HCT116 (cell line): ENCODE measurements at regions not wholly inside any gene's neighbourhood (a gene's known extent, or its start where the extent isn't known, plus 50 kb on each side); places are given as distances from the start of the nearest gene placed in this dataset.

ENCODE experiments used
- ATAC-seq: fragments of 200-7000 bp; cut with Tn5 transposase; 2 replicates; pipeline ENCODE4 v1.9.1; 2020; ENCODE audit warnings: mild to moderate bottlenecking, moderate library complexity
- BruUV-seq: library from RNA; stranded (reverse); fragments of 400-500 nt; replicated peaks from 2 replicates; lab custom pipeline; 2021; lab: Mats Ljungman, UMichigan
- CTCF ChIA-PET: fragments of 300-600 bp; sonication (Branson Sonifier 250); formaldehyde crosslinking; loops from one replicate; lab custom pipeline; 2021; ENCODE audit warnings: antibody characterized with exemption; lab: Charles Lee
- POLR2A ChIA-PET: fragments of 300-600, 350-600 bp; sonication (Branson Sonifier 250); formaldehyde crosslinking; loops from one replicate; lab custom pipeline; 2021; ENCODE audit warnings: antibody characterized with exemption; lab: Charles Lee
- RAD21 ChIA-PET, 2 experiments: fragments of 300-600 bp; sonication (Branson Sonifier 250); formaldehyde crosslinking; loops; one replicate each; lab custom pipeline; 2023; ENCODE audit warnings: low total read pairs in 2 of 2; ENCODE audit not compliant: uncharacterized antibody in 2 of 2, unreplicated experiment in 2 of 2, low non-redundant PET in 1 of 2; lab: Charles Lee
- DNase-seq: peaks from one replicate; pipeline ENCODE4 v3.0.0-alpha.2; 2010; ENCODE audit warnings: low read depth, low spot score
- H2AFZ ChIP-seq: fragments of 200-600 bp; shearing (Covaris generic), sonication (generic); 2 replicates; pipeline ENCODE4 v1.6.1; 2017; ENCODE audit warnings: low read depth, mixed run types, mixed read lengths, antibody characterized with exemption, low read length; ENCODE audit not compliant: poor library complexity, severe bottlenecking
- H3K27ac ChIP-seq: 2 replicates; pipeline ENCODE4 v1.5.1; 2012; ENCODE audit warnings: low read depth, low read length
- H3K27me3 ChIP-seq: fragments of 200-600 bp; sonication (generic); 2 replicates; pipeline ENCODE4 v1.6.1; 2016; ENCODE audit warnings: mixed run types, low read length, mixed read lengths; ENCODE audit not compliant: insufficient read depth
- H3K36me3 ChIP-seq, 2 experiments: fragments of 200-500 bp in 1 of 2; fragments of 200-600 bp in 1 of 2; sonication (Bioruptor generic) in 1 of 2; sonication (generic) in 1 of 2; 2 replicates each; pipeline versions ENCODE4 v1.5.1 to v1.6.1; 2014 to 2016; ENCODE audit warnings: low read length in 2 of 2, inconsistent platforms in 1 of 2, mixed read lengths in 1 of 2, mixed run types in 1 of 2; ENCODE audit not compliant: insufficient read depth in 2 of 2, control insufficient read depth in 1 of 2
- H3K4me1 ChIP-seq, 2 experiments: fragments of 200-600 bp in 1 of 2; sonication (generic) in 1 of 2; 2 replicates each; pipeline versions ENCODE4 v1.5.1 to v1.6.1; 2012 to 2017; ENCODE audit warnings: low read length in 2 of 2, inconsistent platforms in 1 of 2, mild to moderate bottlenecking in 1 of 2, mixed read lengths in 1 of 2, mixed run types in 1 of 2, moderate library complexity in 1 of 2; ENCODE audit not compliant: insufficient read depth in 2 of 2, control insufficient read depth in 1 of 2
- H3K4me2 ChIP-seq: fragments of 200-600 bp; sonication (generic); 2 replicates; pipeline ENCODE4 v1.6.1; 2017; ENCODE audit warnings: mixed run types, low read length, mixed read lengths
- H3K4me3 ChIP-seq, 2 experiments: fragments of 200-600 bp in 1 of 2; sonication (generic) in 1 of 2; replicated peaks in 1 of 2; 2 replicates each; pipeline ENCODE4 v1.5.1; 2011 to 2016; ENCODE audit warnings: low read length in 2 of 2, control low read depth in 1 of 2, low read depth in 1 of 2, mild to moderate bottlenecking in 1 of 2, mixed read lengths in 1 of 2, mixed run types in 1 of 2
- H3K79me2 ChIP-seq: fragments of 200-600 bp; sonication (generic); 2 replicates; pipeline ENCODE4 v1.6.1; 2017; ENCODE audit warnings: mild to moderate bottlenecking, mixed run types, low read length, moderate library complexity, mixed read lengths; ENCODE audit not compliant: insufficient read depth
- H3K9ac ChIP-seq: fragments of 200-600 bp; sonication (generic); 2 replicates; pipeline ENCODE4 v1.6.1; 2016; ENCODE audit warnings: low read length, mixed read lengths
- H3K9me2 ChIP-seq: fragments of 200-600 bp; sonication (generic), shearing (Covaris generic); 2 replicates; pipeline ENCODE4 v1.6.1; 2017; ENCODE audit warnings: mixed run types, mild to moderate bottlenecking, moderate library complexity; ENCODE audit not compliant: insufficient read depth
- H3K9me3 ChIP-seq, 2 experiments: fragments of 200-500 bp in 1 of 2; fragments of 200-600 bp in 1 of 2; sonication (Bioruptor generic) in 1 of 2; sonication (generic) in 1 of 2; 2 replicates each; pipeline ENCODE4 v1.6.1; 2014 to 2017; ENCODE audit warnings: low read length in 2 of 2, mixed read lengths in 2 of 2, inconsistent platforms in 1 of 2, low read depth in 1 of 2, mild to moderate bottlenecking in 1 of 2, mixed run types in 1 of 2, moderate library complexity in 1 of 2; ENCODE audit not compliant: control insufficient read depth in 1 of 2, insufficient read depth in 1 of 2
- H4K20me1 ChIP-seq: fragments of 200-600 bp; sonication (generic), shearing (Covaris generic); 2 replicates; pipeline ENCODE4 v1.6.1; 2017; ENCODE audit warnings: mixed run types, mild to moderate bottlenecking, moderate library complexity; ENCODE audit not compliant: insufficient read depth
- CEBPB ChIP-seq: IDR thresholded peaks from 2 replicates; pipeline ENCODE4 v1.6.1; 2012; ENCODE audit warnings: low read depth
- EGR1 ChIP-seq: IDR thresholded peaks from 2 replicates; pipeline ENCODE4 v1.6.1; 2012; ENCODE audit warnings: low read depth
- ELF1 ChIP-seq: IDR thresholded peaks from 2 replicates; pipeline ENCODE4 v1.6.1; 2012; ENCODE audit warnings: low read depth, borderline replicate concordance
- EZH2phosphoT487 ChIP-seq: fragments of 200-600 bp; IDR thresholded peaks from 2 replicates; pipeline ENCODE4 v1.6.1; 2018; ENCODE audit warnings: antibody characterized with exemption, borderline replicate concordance
- MAX ChIP-seq: IDR thresholded peaks from 2 replicates; pipeline ENCODE4 v1.6.1; 2012
- POLR2A ChIP-seq: IDR thresholded peaks from 2 replicates; pipeline ENCODE4 v1.7.0; 2011; ENCODE audit warnings: borderline replicate concordance; ENCODE audit not compliant: insufficient read depth, insufficient read length; ENCODE audit errors: extremely low read depth
- POLR2AphosphoS5 ChIP-seq: IDR thresholded peaks from 2 replicates; pipeline ENCODE4 v1.6.1; 2011; ENCODE audit warnings: mild to moderate bottlenecking, low read depth, low read length, moderate library complexity
- RAD21 ChIP-seq: IDR thresholded peaks from 2 replicates; pipeline ENCODE4 v1.6.1; 2012; ENCODE audit warnings: low read depth, mild to moderate bottlenecking
- SIN3A ChIP-seq: IDR thresholded peaks from 2 replicates; pipeline ENCODE4 v1.6.1; 2012; ENCODE audit warnings: low read depth
- YY1 ChIP-seq: IDR thresholded peaks from 2 replicates; pipeline ENCODE4 v1.6.1; 2011; ENCODE audit warnings: low read length, low read depth, moderate library complexity, mild to moderate bottlenecking; ENCODE audit not compliant: insufficient replicate concordance; ENCODE audit errors: extremely low read depth
- intact Hi-C: fragments of 100-400 bp; cut with micrococcal nuclease; formaldehyde crosslinking; loops from 2 replicates; pipeline ENCODE4 v1.10.0; 2022

- no peak for ATAC-seq
- no peak overlapping the region for H3K4me3 ChIP-seq
- H3K9me2 ChIP-seq = no peaks in the 10 kb centered on the region
- DNase-seq = no peak
- RAD21 ChIA-PET = no interaction called here
- POLR2A ChIA-PET = no interaction called here
- TF ChIP-seq ELF1 (no peak), POLR2A (no peak), YY1 (no peak), EGR1 (no peak), SIN3A (no peak), MAX (no peak)
- intact Hi-C loops = no loop called here
- no peak overlapping the region for H3K4me2 ChIP-seq
- H3K9ac ChIP-seq = no peak overlapping the region
- H3K9me3 ChIP-seq = no peaks in the 10 kb centered on the region
- no peaks in the 10 kb centered on the region for H3K36me3 ChIP-seq
- H3K79me2 ChIP-seq = no peaks in the 10 kb centered on the region
- peaks cover 48% of the 10 kb centered on the region for H3K27me3 ChIP-seq
- no peaks in the 10 kb centered on the region for H3K4me1 ChIP-seq
- CTCF ChIA-PET = no interaction called here
- H2AFZ ChIP-seq = no peak overlapping the region
- H4K20me1 ChIP-seq = no peaks in the 10 kb centered on the region
- no peak overlapping the region for H3K27ac ChIP-seq
- BruUV-seq = no TSS peak
Observed at GRCh38 chr5:167813389-167813788, 478.1 kb upstream of the WWC1 start.

- no peaks in the 10 kb centered on the region for H3K9me2 ChIP-seq
- RAD21 ChIA-PET = no interaction called here
- H3K4me2 ChIP-seq = no peak overlapping the region
- no peak overlapping the region for H3K9ac ChIP-seq
- no peak overlapping the region for H2AFZ ChIP-seq
- no peak overlapping the region for H3K4me3 ChIP-seq
- CTCF ChIA-PET = no interaction called here
- ATAC-seq (no peak), DNase-seq (no peak)
- H3K36me3 ChIP-seq = no peaks in the 10 kb centered on the region
- H3K79me2 ChIP-seq = no peaks in the 10 kb centered on the region
- H3K4me1 ChIP-seq = no peaks in the 10 kb centered on the region
- no peaks in the 10 kb centered on the region for H4K20me1 ChIP-seq
- H3K27ac ChIP-seq = no peak overlapping the region
- BruUV-seq = no TSS peak
- intact Hi-C loops = no loop called here
- H3K27me3 ChIP-seq = peaks cover 49% of the 10 kb centered on the region
- TF ChIP-seq RAD21 (no peak), POLR2AphosphoS5 (no peak), CEBPB (no peak), EZH2phosphoT487 (no peak)
- POLR2A ChIA-PET = no interaction called here
- H3K9me3 ChIP-seq = no peaks in the 10 kb centered on the region
Observed at GRCh38 chr5:167814040-167814439, 477.4 kb upstream of the WWC1 start.
